HG02970 (cell line): ENCODE measurements at regions not wholly inside any gene's neighbourhood (a gene's known extent, or its start where the extent isn't known, plus 50 kb on each side); places are given as distances from the start of the nearest gene placed in this dataset.

Experiments
- ATAC-seq: cut with Tn5 transposase; IDR thresholded peaks from one replicate; pipeline ENCODE4 v1.9.1; 2021; ENCODE audit warnings: mild to moderate bottlenecking, moderate library complexity, moderate number of reproducible peaks; ENCODE audit not compliant: unreplicated experiment, low FRiP score

- ATAC-seq, result no peak
These were observed 399.9 kb downstream of the RAB28 start for GRCh38 chr4:13084210-13084609.

DNA sequence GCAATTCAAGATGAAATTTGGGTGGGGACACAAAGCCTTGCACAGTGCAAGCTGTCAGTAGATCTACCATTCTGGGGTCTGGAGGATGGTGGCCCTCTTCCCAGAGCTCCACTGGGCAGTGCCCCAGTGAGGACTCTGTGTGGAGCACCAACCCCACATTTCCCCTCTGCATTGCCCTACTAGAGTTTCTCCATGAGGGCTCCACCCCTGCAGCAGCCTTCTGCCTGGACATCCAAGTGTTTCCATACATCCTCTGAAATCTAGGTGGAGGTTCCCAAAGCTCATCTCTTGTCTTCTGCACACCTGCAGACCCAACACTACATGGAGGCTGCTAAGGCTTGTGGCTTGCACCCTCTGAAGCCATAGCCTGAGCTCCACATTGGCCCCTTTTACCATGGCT lies 402.3 kb downstream of the RAB28 start:
- no peak for ATAC-seq

- ATAC-seq, result no peak
These were observed 417.1 kb downstream of the RAB28 start for GRCh38 chr4:13067077-13067476.

GRCh38 chr4:13059019-13059418 lies 425.1 kb downstream of the RAB28 start:
- ATAC-seq, result no peak

- ATAC-seq, result no peak
These were observed 427.4 kb downstream of the RAB28 start for GRCh38 chr4:13056630-13057189.

- ATAC-seq, result no peak
These were observed 429.6 kb downstream of the RAB28 start for GRCh38 chr4:13054420-13054970.

- no peak for ATAC-seq
These were observed 436.5 kb downstream of the RAB28 start for GRCh38 chr4:13047591-13047990.

- ATAC-seq, result no peak
These were observed 447.3 kb downstream of the RAB28 start for GRCh38 chr4:13036841-13037240.

DNA sequence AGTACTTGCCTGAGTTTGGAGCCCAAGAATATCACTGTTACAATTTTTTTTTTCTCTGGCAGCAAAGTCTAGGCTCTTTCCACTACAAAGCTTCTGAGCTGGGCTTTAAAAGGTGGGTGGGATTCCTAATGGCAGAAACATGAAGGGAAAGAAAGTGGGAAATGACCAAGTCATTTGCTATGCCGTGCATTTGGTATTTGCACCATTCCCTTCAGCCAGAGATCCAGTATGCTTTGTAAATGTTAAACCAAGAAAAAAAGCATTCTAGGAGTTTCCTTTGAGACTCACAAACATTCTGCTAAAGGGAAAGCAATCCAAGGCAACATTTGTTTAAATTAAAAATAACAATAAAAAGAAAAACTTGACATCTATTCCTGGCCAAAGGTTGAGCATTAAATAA lies 451.2 kb downstream of the RAB28 start:
- no peak for ATAC-seq

DNA sequence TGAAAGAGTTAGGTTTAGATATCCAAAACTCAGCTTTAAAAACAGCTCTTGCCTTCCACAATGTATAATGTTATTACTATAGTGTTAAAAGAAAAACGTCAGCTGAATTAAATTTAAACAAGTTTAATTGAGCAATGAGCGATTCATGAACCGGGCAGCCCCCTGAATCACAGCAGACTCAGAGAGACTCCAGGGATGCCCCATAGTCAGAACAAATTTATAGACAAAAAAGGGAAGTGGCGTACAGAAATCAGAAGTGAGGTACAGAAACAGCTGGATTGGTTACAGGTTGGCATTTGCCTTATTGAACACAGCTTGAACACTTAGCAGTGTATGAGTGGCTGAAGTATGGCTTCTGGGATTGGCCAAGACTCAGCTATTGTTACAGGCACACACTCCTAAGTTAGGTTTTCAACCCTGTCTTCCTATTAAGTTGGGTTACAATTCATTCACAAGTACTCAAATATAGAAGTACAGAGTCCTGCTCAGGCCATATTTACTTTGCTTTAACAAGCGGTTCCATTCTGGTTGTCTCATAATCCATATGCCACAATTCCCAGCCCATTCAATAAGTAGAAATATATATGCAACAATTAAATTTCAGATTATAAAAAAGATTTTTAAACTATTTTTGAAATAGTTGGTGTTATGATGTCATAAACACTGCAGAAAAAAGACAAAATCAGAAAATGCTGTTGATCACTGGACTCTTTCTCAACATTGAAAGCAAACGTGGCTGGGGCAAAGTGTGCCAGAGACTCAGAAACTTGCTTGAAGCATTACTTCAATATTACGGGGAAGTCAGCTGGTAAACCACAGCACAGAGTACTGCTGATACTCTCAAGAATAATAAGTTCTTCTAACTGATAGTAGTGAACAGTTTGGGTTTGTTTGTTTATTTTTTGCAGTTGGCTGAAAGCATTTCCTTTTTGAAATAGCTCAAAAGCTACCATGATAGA lies 459.7 kb downstream of the RAB28 start:
- no peak for ATAC-seq

DNA sequence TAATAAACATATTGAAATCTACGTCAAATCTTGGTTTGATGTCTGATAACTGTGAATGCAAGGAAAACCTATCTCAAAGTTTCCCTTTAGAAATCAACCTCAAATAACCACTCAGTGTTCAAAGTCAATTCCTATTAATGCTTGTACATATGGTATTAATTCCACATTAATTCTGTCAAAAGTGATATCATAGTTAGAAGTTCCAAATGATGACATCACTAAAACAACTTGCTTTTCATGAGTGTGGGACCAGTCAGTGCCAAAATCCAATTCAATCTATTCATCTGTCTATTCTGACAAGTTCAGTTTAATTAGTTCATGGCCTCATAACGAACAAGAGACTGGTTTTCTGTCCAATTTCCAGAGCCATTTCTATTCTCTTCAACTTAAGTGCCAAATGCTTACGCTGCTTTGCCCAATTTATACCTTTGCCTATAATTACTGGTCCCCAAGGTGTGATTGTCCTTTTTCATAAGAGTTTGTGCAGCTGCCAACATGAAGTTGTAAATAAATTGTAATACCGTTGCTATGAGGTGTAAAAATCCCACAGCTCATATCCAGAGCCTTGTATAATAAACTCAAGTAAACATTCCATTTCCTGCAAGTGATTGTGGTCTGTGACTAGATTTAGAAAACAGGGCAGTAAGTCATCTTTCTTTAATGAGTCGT lies 476.2 kb downstream of the RAB28 start:
- ATAC-seq, result no peak

DNA sequence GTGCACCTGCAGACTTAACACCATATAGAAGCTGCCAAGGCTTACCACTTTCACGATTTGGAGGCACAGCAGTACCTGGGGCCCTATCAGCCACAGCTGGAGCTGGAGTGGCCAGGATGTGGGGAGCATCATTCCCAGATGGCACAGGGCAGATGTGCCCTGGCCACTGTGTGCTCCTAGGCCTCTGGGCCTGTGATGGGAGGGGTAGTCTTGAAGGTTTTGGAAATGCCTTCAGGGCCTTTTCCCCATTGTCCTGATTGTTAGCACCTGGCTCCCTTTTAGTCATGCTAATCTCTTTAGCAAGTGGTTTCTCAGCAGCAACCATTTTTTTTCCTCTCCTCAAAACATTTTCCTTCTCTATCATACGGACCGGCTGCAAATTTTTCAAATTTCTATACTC lies 490.2 kb downstream of the RAB28 start:
- no peak for ATAC-seq

DNA sequence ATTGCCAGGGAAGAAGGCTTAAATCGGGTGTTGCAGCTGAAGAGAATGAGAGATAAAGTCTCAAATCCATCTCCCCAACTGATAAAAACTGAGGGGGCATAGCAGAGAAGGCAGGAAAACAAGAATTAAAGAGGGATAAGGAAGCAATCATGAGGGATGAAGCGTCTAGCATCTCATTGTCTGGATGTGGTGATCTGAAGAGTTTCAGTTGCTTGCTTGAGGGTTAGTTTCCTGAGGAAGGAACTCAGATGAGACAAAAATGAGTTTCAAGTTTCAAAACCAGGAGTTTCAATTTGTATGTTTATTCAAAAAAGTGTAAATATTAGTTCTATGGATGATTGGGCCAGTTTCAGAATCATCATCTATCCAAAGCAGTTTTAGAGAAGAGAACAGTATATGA lies 496.9 kb downstream of the RAB28 start:
- no peak for ATAC-seq

GRCh38 chr4:12979797-12980196 lies 504.3 kb downstream of the RAB28 start:
- no peak for ATAC-seq

GRCh38 chr4:12978310-12978709 lies 505.8 kb downstream of the RAB28 start:
- ATAC-seq, result no peak

- ATAC-seq, result no peak
These were observed 508.6 kb downstream of the RAB28 start for GRCh38 chr4:12975511-12975910.

GRCh38 chr4:12973522-12973921 lies 510.6 kb downstream of the RAB28 start:
- ATAC-seq, result no peak

DNA sequence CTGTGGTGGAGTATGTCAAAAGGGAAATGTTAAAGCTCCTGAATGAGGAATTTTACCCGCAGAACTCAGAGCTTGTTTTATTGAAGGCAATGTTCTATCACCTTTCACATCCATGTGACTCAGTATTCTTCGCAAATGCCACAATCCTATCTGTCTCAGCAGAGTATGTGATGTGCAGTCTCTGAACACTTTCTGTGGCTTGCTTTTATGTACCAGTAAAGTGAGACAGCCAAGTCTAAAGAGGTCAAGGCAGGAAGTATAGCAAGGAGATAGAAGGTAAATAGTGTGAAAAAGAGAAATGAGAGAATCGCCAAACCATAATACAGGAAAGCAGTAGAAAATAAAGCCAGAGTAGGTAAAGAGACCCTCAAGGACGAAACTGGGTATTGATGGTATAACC lies 515.8 kb downstream of the RAB28 start:
- no peak for ATAC-seq

GRCh38 chr4:12966726-12967125 lies 517.4 kb downstream of the RAB28 start:
- no peak for ATAC-seq

DNA sequence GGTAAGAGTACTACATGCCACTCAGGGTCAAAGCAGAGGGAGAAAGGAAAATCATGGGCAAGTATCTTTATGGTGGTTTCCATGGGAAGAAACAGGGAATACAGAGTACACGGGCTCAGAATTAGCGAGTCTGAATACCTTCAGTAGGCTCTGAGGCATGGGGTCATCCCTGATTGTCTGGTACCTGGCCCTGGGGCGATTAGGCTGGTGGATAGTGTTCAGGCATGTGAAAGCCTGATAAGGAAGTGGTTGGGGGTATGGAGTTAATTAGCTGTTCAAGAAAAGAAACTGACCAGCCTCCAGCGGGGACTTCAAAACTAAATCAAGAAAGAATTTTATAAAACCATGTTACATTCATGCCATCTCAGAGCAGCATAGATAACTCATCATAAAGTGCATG lies 518.8 kb downstream of the RAB28 start:
- no peak for ATAC-seq

DNA sequence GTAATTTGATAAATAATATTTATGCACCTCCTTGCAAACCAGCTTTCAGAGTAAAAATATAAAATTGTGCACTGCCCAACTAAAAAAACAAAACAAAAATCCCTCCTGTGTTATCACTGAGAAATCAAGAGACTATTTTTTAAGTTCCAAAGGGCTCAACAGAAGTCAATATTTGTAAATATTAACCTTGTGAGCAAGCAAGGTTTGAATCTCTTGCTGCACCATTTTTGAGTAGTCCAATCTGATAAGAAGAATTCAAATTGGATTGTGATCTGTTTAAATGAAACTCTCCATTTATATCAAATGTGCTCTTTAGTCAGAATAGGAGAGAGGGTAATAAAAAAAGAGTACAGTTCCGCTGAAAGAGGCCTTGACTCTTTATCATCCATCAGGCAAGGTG lies 520.2 kb downstream of the RAB28 start:
- ATAC-seq, result no peak
